COR-L47 (cell line): ENCODE measurements at regions not wholly inside any gene's neighbourhood (a gene's known extent, or its start where the extent isn't known, plus 50 kb on each side); places are given as distances from the start of the nearest gene placed in this dataset.

Experiments
- DNase-seq: peaks from one replicate; lab custom pipeline; 2025; lab: John Stamatoyannopoulos, UW

- no peak for DNase-seq
Observed at GRCh38 chr9:129283291-129283691, 105.2 kb upstream of the IER5L start.

- DNase-seq, result no peak
Observed at GRCh38 chr9:129282731-129283211, 104.7 kb upstream of the IER5L start.

- no peak for DNase-seq
Observed at GRCh38 chr9:129282272-129282671, 104.2 kb upstream of the IER5L start.

GRCh38 chr9:129281506-129282145 lies 103.6 kb upstream of the IER5L start:
- DNase-seq, result no peak

GRCh38 chr9:129280623-129281271 lies 102.7 kb upstream of the IER5L start:
- DNase-seq, result no peak

GRCh38 chr9:129280236-129280622 lies 102.2 kb upstream of the IER5L start:
- no peak for DNase-seq

- peak; percentile 75 for DNase-seq
Observed at GRCh38 chr9:129278391-129279237, 100.6 kb upstream of the IER5L start.

- DNase-seq, result no peak
Observed at GRCh38 chr9:129276486-129277230, 98.6 kb upstream of the IER5L start.

GRCh38 chr9:129275626-129276247 lies 97.7 kb upstream of the IER5L start:
- no peak for DNase-seq

- no peak for DNase-seq
Observed at GRCh38 chr9:129273941-129274684, 96.1 kb upstream of the IER5L start.

GRCh38 chr9:129273136-129273895 lies 95.3 kb upstream of the IER5L start:
- no peak for DNase-seq

- no peak for DNase-seq
Observed at GRCh38 chr9:129272348-129273025, 94.4 kb upstream of the IER5L start.

- no peak for DNase-seq
Observed at GRCh38 chr9:129270903-129271431, 92.9 kb upstream of the IER5L start.

GRCh38 chr9:129270205-129270604 lies 92.1 kb upstream of the IER5L start:
- DNase-seq, result no peak

- no peak for DNase-seq
Observed at GRCh38 chr9:129267141-129267540, 89.1 kb upstream of the IER5L start.

GRCh38 chr9:129266536-129266935 lies 88.5 kb upstream of the IER5L start:
- DNase-seq, result no peak

GRCh38 chr9:129264388-129264787 lies 86.3 kb upstream of the IER5L start:
- DNase-seq, result no peak

GRCh38 chr9:129263836-129264235 lies 85.8 kb upstream of the IER5L start:
- no peak for DNase-seq

GRCh38 chr9:129262261-129262660 lies 84.2 kb upstream of the IER5L start:
- DNase-seq, result no peak
